SK-N-SH (cell line): ENCODE measurements at regions not wholly inside any gene's neighbourhood (a gene's known extent, or its start where the extent isn't known, plus 50 kb on each side); places are given as distances from the start of the nearest gene placed in this dataset.

ENCODE experiments used
- CTCF ChIP-seq: fragments of 200-600 bp; sonication (generic); IDR thresholded peaks from 2 replicates; pipeline ENCODE4 v1.6.1; 2017; ENCODE audit warnings: antibody characterized with exemption, mild to moderate bottlenecking, moderate library complexity
- TAF1 ChIP-seq: IDR thresholded peaks from 2 replicates; pipeline ENCODE4 v1.6.1; 2012; ENCODE audit warnings: low read depth, mild to moderate bottlenecking, low read length, moderate library complexity, borderline replicate concordance

DNA sequence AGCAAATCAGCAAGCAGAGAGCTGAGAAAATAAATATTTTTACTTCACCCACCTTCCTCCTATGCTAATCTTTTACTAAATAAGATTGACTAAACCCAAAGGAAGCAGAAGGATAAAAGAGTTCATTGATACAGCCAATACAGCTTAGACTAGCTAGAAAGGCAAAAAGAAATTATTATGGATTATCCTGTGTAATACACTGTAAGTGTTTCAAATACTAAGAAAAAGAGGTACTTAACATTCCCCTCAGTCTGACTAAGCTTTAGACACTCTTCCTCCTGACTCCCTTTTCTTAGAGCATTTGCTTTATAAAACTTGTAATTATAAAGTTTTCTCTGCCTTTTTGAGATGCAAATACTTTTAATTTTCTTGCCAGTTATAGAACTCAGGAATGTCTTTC, 848.9 kb upstream of the CADM2 start:
- TF ChIP-seq CTCF (no peak), TAF1 (no peak)
